HL-60 (cell line): ENCODE measurements at regions not wholly inside any gene's neighbourhood (a gene's known extent, or its start where the extent isn't known, plus 50 kb on each side); places are given as distances from the start of the nearest gene placed in this dataset.

Experiments used
- POLR2AphosphoS5 ChIP-seq: IDR thresholded peaks from 2 replicates; pipeline ENCODE4 v1.6.1; 2012; ENCODE audit warnings: low read depth
- SPI1 ChIP-seq: IDR thresholded peaks from 2 replicates; pipeline ENCODE4 v1.6.1; 2012; ENCODE audit warnings: low read depth, mild to moderate bottlenecking, borderline replicate concordance
- TF ChIP-seq, protein P1 (sequence below): IDR thresholded peaks from one replicate; pipeline ENCODE4 v1.5.1; 2011; ENCODE audit warnings: low read length, control low read depth, inconsistent platforms; ENCODE audit not compliant: insufficient read depth
- TF ChIP-seq, protein P2 (sequence below): IDR thresholded peaks from 2 replicates; pipeline ENCODE4 v1.6.1; 2012; ENCODE audit warnings: low read depth; ENCODE audit not compliant: insufficient replicate concordance

DNA sequence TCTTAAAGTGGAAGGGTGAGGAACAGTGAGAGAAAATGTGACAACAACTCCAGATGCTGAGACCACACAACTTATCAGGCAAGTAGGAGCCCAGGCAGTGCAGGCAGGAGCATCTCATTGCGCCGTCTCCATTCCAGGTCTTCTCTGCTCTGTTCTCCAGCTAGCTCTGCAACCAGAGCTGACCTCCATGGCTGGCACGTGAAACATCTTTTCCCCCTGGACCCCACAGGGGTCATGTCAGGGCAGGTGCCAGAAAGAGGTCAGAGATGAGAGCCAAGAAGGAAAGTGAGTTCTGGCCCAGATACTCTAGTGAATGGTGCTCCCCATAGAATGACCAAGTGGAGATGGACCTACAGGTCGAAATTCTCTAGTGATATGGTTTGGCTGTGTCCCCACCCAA is 281.4 kb downstream of the SMOC2 start:
- no peak for TF ChIP-seq POLR2AphosphoS5
- TF ChIP-seq, protein P1, sequence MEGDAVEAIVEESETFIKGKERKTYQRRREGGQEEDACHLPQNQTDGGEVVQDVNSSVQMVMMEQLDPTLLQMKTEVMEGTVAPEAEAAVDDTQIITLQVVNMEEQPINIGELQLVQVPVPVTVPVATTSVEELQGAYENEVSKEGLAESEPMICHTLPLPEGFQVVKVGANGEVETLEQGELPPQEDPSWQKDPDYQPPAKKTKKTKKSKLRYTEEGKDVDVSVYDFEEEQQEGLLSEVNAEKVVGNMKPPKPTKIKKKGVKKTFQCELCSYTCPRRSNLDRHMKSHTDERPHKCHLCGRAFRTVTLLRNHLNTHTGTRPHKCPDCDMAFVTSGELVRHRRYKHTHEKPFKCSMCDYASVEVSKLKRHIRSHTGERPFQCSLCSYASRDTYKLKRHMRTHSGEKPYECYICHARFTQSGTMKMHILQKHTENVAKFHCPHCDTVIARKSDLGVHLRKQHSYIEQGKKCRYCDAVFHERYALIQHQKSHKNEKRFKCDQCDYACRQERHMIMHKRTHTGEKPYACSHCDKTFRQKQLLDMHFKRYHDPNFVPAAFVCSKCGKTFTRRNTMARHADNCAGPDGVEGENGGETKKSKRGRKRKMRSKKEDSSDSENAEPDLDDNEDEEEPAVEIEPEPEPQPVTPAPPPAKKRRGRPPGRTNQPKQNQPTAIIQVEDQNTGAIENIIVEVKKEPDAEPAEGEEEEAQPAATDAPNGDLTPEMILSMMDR, result no peak
- TF ChIP-seq SPI1, result no peak
- TF ChIP-seq, protein P2, sequence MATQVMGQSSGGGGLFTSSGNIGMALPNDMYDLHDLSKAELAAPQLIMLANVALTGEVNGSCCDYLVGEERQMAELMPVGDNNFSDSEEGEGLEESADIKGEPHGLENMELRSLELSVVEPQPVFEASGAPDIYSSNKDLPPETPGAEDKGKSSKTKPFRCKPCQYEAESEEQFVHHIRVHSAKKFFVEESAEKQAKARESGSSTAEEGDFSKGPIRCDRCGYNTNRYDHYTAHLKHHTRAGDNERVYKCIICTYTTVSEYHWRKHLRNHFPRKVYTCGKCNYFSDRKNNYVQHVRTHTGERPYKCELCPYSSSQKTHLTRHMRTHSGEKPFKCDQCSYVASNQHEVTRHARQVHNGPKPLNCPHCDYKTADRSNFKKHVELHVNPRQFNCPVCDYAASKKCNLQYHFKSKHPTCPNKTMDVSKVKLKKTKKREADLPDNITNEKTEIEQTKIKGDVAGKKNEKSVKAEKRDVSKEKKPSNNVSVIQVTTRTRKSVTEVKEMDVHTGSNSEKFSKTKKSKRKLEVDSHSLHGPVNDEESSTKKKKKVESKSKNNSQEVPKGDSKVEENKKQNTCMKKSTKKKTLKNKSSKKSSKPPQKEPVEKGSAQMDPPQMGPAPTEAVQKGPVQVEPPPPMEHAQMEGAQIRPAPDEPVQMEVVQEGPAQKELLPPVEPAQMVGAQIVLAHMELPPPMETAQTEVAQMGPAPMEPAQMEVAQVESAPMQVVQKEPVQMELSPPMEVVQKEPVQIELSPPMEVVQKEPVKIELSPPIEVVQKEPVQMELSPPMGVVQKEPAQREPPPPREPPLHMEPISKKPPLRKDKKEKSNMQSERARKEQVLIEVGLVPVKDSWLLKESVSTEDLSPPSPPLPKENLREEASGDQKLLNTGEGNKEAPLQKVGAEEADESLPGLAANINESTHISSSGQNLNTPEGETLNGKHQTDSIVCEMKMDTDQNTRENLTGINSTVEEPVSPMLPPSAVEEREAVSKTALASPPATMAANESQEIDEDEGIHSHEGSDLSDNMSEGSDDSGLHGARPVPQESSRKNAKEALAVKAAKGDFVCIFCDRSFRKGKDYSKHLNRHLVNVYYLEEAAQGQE, result no peak
